Epidermal melanocyte (primary cell): ENCODE measurements at regions not wholly inside any gene's neighbourhood (a gene's known extent, or its start where the extent isn't known, plus 50 kb on each side); places are given as distances from the start of the nearest gene placed in this dataset.
"Not testable (repeated sequence)": the region's sequence is repeated elsewhere in the genome, so short reads cannot be mapped to it uniquely, and the experiment has no call there.

Experiments
- DNase-seq: peaks from one replicate; pipeline ENCODE4 v3.0.0; 2011; ENCODE audit warnings: low spot score; ENCODE audit not compliant: insufficient read length

- DNase-seq = not testable (repeated sequence)
Measured at GRCh38 chr1:29797125-29797524, 560.8 kb downstream of the PTPRU start.

DNA sequence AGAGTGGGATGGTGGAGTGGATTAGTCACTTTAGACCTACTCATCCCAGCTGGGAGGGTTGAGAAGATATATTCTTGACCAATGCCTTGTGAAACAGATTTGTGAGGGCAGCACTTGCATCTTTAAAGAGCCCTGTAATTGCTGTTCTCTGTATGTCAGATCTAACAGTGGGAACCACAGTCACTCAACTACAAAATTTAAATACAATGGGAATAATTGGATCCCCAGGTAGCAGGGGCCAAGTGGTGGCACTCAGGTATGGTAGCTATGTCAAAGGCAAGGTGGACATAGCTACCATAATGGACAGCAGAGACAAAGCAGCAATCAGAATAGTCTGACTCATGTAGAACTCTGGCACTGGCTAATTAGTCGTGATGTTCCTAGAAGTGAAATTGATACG lies 559.6 kb downstream of the PTPRU start:
- DNase-seq = not testable (repeated sequence)

DNA sequence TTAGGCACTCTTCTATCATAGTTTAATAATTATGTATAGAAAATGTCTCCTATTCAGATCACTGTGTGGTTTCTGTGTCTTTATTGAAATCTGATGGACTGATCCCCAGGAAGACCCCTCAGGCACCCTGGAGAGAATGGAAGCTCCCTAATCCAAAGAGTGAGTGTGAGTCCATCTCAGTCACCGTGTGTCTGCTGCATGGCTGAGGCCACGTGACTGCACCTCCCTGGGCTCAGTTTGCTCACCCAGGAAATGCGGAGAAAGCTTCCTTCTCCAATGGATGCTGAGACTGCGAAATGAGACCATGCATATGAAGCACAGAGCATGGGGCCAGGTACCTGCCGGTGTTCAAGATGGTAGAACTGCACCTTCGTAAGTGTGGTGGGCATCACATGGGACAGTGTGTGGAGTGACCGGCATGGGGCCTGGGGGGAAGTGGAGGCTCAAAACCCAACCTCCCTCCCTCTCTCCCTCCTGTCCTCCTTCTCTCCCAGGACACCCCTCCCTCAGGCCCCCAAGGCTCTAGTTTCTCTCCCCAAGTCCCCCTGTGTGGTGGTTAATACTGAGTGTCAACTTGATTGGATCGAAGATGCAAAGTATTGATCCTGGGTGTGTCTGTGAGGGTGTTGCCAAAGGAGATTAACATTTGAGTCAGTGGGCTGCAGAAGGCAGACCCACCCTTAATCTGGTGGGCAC lies 557.5 kb downstream of the PTPRU start:
- DNase-seq = no peak

DNA sequence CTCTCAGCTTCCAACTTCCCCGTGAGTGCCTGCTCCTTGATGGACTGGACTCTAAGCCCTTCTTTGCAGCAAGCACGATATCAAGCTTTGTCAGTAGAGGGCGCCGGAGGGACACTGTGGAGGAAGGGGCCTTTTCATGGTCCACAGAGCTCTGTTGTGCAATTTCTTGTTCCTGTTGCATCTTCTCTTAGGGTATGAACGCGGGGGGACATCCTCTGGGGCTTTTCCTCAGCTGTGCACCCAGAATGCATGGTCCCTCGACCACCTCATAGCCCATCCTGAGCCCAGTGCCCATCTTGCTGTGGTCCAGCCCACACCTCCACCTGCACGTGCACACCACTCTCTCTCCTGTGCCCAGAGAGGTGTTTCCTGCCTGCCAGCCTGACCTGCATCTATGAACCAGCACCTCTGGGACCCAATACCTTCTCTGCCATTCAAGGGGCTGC lies 556.8 kb downstream of the PTPRU start:
- DNase-seq = peak; percentile 38

DNA sequence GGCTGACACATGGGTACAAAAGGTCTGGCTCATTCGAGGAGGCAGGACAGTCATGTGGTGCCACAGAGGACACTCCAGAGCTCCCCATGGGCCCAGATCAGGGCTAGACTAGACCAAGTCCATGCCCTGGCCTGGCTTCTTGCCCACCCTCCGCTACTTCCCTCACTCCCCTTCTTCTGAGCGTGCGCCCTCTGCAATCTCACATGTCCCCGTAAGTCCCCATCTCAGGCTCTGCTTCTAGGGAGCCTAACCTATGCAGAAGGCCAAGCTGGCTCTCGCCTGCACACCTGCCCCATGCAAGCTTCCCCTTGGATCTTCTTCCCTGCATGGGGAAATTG lies 553.6 kb downstream of the PTPRU start:
- no peak for DNase-seq

DNA sequence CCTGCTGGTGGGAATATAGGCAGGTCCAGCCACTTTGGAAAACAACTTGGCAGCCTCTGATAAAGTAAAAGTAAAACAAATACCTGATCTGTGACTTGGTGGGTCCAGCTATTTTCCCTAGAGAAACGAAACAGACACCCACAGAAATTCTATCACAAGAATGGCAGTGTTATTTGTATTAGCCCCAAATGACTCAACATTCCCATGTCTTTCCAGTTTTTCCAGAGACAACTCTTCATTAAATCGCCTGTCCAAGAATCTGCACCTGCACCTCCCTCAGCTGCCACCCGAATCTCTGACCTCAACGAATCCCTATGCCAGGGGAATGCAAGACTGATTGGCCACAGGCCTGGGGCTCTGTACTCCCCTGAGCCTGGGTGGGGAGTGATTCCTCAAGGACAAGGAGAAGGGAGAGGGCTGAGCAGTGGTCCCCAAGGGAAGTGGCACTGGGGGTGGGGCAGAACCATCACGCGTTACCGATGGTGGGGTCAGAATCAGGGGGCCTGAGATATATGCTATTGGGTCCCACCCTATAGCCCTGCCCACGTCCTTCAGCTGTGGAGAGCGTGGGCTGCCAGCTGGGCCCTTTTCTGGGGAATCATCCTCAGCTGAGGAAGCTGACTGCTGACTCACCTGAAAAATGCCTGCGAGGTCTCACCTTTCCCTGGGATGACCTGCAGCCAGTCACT lies 553.0 kb downstream of the PTPRU start:
- DNase-seq = no peak

GRCh38 chr1:29786791-29787732 lies 550.7 kb downstream of the PTPRU start:
- no peak for DNase-seq

- DNase-seq = no peak
Measured at GRCh38 chr1:29786195-29786594, 549.9 kb downstream of the PTPRU start.

GRCh38 chr1:29785554-29785953 lies 549.2 kb downstream of the PTPRU start:
- no peak for DNase-seq

- no peak for DNase-seq
Measured at GRCh38 chr1:29785137-29785527, 548.8 kb downstream of the PTPRU start.

DNA sequence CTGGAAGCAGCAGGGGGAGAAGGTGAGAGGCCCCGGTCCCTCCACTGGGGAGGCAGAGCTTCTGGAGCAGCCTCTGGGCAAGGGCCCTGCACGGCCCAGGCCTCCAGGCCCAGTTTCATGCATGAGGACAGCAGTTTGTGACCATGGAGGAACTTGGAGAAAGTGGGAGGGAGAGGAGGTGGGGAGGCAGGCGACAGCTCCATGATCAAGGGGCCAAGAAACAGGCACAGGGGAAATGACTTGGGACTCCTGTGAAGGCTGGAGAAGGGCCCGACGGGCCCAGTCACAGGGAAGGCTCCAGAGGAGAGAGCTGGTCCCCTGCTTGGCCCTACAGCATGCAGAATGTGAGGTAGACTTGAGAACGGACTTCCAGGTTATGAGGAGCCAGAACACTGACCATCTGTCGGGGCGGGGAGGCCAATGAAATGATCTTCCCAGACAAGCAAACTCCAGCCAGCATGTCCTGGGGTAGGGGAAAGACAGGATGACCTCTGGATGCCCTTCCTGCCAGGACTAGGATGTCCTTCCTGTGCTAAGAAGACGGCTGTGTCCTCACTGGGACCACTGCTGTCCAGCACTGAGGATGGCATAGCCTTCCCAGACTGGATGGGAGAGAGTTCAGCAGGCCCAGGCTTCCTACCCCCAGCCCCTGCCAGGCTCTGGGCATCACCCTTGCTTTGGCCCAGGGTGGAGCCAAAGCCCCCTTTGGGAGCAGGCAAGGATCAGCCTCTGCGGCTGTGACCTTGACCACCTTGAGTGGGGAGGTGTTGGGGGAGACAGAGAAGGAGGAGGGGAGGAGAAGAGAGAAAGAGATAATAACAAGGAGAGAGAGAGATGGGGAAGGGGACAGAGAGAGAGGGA lies 548.2 kb downstream of the PTPRU start:
- DNase-seq = no peak

- DNase-seq = no peak
Measured at GRCh38 chr1:29783508-29784275, 547.4 kb downstream of the PTPRU start.

- no peak for DNase-seq
Measured at GRCh38 chr1:29782846-29783507, 546.7 kb downstream of the PTPRU start.

DNA sequence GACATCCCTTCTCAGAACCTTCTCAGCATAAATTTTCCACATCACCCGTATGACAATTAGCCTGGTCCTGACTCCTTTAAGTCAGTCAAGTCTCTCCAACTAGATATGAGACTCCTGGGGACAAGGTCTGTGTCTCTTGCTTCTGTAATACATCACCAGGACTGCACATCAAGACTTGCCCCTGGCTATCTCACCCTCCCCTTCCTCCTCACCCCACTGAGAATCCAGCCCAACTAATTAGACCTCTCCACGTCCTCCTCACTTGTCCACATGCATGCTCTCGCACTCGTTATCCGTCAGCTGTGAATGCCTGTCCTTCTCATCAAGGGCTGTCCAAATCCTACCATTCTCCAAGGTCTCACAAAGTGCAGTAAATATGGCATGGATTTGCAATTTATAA lies 542.8 kb downstream of the PTPRU start:
- DNase-seq = no peak

- DNase-seq = no peak
Measured at GRCh38 chr1:29777522-29777921, 541.2 kb downstream of the PTPRU start.

GRCh38 chr1:29774355-29774754 lies 538.0 kb downstream of the PTPRU start:
- no peak for DNase-seq

DNA sequence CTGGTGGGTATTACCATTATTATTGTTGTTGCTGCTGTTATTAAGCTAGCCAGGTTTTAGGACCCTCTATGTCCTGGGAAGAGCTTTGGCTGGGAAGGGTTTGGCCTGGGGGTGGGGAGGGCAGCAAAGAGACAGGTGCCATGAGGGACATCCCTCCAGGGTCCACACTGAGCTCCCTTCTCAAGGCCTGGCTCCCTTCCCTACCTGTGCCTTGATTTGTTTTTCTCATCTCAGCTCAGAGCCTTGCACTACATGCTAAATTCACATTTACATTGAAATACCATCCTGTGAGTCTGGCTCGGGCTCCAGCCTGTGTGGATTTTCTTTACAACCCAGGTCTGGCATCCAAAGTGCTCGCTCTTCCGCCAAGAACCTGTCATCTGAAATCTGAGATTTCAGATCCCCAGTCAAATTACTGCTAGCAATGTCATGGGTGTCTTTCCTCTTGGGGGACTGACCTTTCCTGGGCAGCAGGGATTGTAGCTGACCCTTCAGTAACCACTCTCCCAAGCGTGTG lies 536.3 kb downstream of the PTPRU start:
- DNase-seq = no peak

DNA sequence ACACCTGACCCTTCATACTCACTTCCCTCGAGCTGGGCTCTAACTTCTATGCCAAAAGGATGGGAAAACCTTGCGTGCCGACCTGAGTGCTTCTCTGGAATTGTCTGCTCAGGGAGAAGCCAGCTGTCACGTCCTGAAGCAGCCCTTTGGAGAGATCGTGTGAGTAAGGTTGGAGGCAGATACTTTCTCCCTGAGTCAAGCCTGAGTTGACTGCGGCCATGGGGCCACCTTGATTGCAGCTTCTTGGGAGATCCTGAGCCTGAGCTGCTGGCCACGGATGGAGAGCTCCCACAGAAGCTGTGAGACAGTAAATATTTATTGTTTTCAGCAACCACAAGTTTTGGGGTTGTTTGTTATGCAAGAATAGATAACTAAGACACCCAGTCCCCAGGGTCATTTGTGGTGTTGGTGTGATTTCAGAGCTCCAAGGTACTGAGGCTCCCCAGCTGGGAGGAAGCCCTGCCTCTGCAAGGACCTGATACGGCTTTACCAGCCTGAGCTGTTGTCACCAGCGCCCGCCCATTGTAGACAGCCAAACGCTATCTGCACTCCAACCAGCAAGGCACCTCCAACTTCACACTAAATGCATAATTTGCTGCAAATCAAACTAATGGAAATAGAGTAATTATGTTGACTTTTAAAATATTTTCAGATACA lies 531.6 kb downstream of the PTPRU start:
- DNase-seq = no peak

DNA sequence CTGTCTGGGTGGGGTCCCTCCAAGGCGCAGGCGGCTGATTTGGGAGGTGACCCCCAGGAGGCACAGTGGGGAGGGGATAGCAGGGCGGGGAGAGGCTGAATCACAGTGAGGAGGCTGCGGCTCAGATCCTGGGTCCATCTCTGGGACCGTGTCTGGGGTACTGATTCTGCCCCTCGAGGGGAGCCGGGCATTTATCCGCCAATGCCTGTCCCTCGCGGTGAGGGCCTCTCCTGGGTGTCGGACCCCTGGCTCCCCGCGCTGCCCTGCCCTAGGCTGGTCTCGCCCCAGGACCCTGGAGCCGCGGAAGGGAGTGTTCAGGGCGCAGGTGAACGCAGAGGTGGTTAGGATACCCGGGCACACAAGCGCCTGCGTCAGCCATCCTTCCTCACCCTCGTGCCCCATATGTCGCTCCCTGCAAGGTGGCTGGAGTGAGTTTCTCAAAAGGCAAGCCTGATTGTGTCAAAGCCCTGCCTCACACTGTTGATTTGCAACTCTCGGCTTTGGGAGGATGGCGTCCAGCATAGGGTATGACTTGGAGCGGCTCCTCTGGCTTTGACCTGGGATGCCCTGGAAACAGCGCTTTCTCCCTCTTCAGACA lies 530.9 kb downstream of the PTPRU start:
- no peak for DNase-seq
